ENCODE measurements at regions not wholly inside any gene's neighbourhood (a gene's known extent, or its start where the extent isn't known, plus 50 kb on each side); places are given as distances from the start of the nearest gene placed in this dataset.

DNA sequence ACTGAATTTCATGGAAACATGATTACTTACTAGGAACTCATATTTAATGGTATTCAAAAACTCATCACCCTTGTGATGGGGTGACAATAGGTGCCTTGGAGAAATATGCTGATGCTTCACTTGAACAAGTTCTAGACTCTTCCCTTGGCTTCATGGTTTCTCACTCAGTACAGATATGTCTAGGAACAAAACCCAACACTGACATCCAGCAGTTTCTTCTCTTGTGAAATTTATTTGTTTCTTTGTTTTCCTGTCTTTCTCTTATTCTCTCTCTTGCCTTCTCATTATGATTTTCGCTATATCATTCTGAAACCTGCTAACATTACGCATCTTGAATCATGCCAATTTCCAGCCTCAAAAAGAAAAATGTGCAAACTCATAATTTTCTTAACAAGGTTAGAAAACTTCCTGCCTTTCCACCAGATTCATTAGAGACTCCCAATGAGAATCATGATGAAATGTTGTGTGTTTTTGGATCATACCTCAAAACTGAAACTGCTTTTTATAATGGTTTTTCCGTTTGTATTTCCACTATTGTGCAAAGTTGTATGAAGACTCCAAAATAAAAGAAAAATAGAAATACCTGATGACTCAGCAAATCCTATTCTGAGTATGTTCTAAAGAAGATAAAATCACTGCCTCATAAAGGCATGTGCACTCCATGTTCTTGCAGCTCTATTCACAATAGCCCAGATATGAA, 1021.5 kb downstream of the TMEM121 start:
- TF ChIP-seq, protein P1, sequence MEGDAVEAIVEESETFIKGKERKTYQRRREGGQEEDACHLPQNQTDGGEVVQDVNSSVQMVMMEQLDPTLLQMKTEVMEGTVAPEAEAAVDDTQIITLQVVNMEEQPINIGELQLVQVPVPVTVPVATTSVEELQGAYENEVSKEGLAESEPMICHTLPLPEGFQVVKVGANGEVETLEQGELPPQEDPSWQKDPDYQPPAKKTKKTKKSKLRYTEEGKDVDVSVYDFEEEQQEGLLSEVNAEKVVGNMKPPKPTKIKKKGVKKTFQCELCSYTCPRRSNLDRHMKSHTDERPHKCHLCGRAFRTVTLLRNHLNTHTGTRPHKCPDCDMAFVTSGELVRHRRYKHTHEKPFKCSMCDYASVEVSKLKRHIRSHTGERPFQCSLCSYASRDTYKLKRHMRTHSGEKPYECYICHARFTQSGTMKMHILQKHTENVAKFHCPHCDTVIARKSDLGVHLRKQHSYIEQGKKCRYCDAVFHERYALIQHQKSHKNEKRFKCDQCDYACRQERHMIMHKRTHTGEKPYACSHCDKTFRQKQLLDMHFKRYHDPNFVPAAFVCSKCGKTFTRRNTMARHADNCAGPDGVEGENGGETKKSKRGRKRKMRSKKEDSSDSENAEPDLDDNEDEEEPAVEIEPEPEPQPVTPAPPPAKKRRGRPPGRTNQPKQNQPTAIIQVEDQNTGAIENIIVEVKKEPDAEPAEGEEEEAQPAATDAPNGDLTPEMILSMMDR (IDR thresholded peaks at IDR 0.05; ENCODE audit: low read depth, low read length, missing input control), result no peak
- TF ChIP-seq FOXA2 (IDR thresholded peaks at IDR 0.05), result no peak
- no peak for TF ChIP-seq TAF1 (conservative IDR thresholded peaks at IDR 0.05)
- TF ChIP-seq, protein P2, sequence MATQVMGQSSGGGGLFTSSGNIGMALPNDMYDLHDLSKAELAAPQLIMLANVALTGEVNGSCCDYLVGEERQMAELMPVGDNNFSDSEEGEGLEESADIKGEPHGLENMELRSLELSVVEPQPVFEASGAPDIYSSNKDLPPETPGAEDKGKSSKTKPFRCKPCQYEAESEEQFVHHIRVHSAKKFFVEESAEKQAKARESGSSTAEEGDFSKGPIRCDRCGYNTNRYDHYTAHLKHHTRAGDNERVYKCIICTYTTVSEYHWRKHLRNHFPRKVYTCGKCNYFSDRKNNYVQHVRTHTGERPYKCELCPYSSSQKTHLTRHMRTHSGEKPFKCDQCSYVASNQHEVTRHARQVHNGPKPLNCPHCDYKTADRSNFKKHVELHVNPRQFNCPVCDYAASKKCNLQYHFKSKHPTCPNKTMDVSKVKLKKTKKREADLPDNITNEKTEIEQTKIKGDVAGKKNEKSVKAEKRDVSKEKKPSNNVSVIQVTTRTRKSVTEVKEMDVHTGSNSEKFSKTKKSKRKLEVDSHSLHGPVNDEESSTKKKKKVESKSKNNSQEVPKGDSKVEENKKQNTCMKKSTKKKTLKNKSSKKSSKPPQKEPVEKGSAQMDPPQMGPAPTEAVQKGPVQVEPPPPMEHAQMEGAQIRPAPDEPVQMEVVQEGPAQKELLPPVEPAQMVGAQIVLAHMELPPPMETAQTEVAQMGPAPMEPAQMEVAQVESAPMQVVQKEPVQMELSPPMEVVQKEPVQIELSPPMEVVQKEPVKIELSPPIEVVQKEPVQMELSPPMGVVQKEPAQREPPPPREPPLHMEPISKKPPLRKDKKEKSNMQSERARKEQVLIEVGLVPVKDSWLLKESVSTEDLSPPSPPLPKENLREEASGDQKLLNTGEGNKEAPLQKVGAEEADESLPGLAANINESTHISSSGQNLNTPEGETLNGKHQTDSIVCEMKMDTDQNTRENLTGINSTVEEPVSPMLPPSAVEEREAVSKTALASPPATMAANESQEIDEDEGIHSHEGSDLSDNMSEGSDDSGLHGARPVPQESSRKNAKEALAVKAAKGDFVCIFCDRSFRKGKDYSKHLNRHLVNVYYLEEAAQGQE (IDR thresholded peaks at IDR 0.05), result no peak
- TF ChIP-seq, protein P3, sequence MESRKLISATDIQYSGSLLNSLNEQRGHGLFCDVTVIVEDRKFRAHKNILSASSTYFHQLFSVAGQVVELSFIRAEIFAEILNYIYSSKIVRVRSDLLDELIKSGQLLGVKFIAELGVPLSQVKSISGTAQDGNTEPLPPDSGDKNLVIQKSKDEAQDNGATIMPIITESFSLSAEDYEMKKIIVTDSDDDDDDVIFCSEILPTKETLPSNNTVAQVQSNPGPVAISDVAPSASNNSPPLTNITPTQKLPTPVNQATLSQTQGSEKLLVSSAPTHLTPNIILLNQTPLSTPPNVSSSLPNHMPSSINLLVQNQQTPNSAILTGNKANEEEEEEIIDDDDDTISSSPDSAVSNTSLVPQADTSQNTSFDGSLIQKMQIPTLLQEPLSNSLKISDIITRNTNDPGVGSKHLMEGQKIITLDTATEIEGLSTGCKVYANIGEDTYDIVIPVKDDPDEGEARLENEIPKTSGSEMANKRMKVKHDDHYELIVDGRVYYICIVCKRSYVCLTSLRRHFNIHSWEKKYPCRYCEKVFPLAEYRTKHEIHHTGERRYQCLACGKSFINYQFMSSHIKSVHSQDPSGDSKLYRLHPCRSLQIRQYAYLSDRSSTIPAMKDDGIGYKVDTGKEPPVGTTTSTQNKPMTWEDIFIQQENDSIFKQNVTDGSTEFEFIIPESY (IDR thresholded peaks at IDR 0.05), result no peak
- TF ChIP-seq EGR1 (IDR thresholded peaks at IDR 0.05; ENCODE audit: low read depth in 2 of 2), result no peak
- no peak for TF ChIP-seq HNF4A (conservative IDR thresholded peaks at IDR 0.05)
- no peak for TF ChIP-seq HNF4G (IDR thresholded peaks at IDR 0.05)
- no peak for TF ChIP-seq YY1 (IDR thresholded peaks at IDR 0.05)
